ENCODE measurements at regions not wholly inside any gene's neighbourhood (a gene's known extent, or its start where the extent isn't known, plus 50 kb on each side); places are given as distances from the start of the nearest gene placed in this dataset.

DNA sequence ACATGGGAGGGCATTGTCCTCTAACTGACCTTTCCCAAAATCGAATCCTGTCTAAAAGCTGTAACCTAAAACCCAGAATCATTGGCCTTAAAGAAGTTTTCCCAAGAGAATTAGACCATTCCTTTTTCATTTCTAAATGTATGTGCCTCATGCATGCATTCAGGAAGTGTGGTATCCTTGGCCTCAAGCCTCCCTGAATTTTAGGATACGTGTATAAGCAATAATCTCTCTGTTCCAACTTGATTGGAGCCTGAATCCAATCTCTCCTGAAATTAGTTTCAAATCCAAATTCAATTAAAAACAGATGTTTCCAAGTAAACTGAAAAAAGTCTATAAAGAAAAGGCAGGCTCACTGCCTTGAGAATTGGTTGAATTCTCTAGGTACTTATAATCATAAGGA, 86.0 kb upstream of the VEPH1 start:
- Histone ChIP-seq H3K4ac (ENCODE audit: low read depth, low read length) (no peak overlapping the region), H3K14ac (ENCODE audit: insufficient read depth, low read length) (no peak overlapping the region)

More for the DNA sequence above, 86.0 kb upstream of the VEPH1 start:
- no peak overlapping the region for H2BK15ac ChIP-seq (ENCODE audit: low read depth, low read length)
- Mint-ChIP-seq H3K36me3 (ENCODE audit: insufficient read depth in 1 of 3, low read depth in 3 of 3) (peaks cover 3 to 11% (median 10%) of the 10 kb centered on the region in 3 experiments), H3K27me3 (ENCODE audit: low read depth) (peaks cover 2% of the 10 kb centered on the region; the same call in 1 of the 2 replicates), H3K4me1 (peaks cover 3 to 13% of the 10 kb centered on the region in 2 experiments), H3K4me3 (no peak overlapping the region), H3K9me3 (peaks cover 11 to 12% of the 10 kb centered on the region in 2 experiments), H3K27ac (no peak overlapping the region)
- no peaks in the 10 kb centered on the region for H3K9me3 ChIP-seq (ENCODE audit: control insufficient read depth, low read depth, low read length)
- H2BK5ac ChIP-seq (ENCODE audit: insufficient read length, low read length), result no peak overlapping the region
- no peak overlapping the region for H2AFZ ChIP-seq (ENCODE audit: low read length)
- H3K56ac ChIP-seq (ENCODE audit: insufficient read length, low read depth, low read length), result no peak overlapping the region
- no peak for DNase-seq
- no peak overlapping the region for H4K5ac ChIP-seq (ENCODE audit: insufficient read length, low read depth, low read length)
- no peak overlapping the region for H2BK20ac ChIP-seq (ENCODE audit: low read depth, low read length, poor library complexity, severe bottlenecking)
- H3T11ph ChIP-seq (ENCODE audit: low read length), result no peak overlapping the region
- H3K23me2 ChIP-seq (ENCODE audit: insufficient read length, low read depth, low read length, poor library complexity, severe bottlenecking), result no peaks in the 10 kb centered on the region
- no peak overlapping the region for H2BK120ac ChIP-seq (ENCODE audit: low read depth, low read length, poor library complexity, severe bottlenecking)
- TF ChIP-seq CTCF (conservative IDR thresholded peaks at IDR 0.05), result no peak
- no peak overlapping the region for H4K8ac ChIP-seq (replicated peaks; ENCODE audit: insufficient read length, low read depth, low read length)
- no peaks in the 10 kb centered on the region for H3K79me1 ChIP-seq (ENCODE audit: insufficient read depth, low read depth, low read length, poor library complexity, severe bottlenecking)
- no peak overlapping the region for H3K23ac ChIP-seq (ENCODE audit: insufficient read length, low read depth, low read length)
- H3K18ac ChIP-seq (ENCODE audit: insufficient read length, low read depth, low read length), result no peak overlapping the region
- H3K9ac ChIP-seq (ENCODE audit: extremely low read depth, insufficient read length, low read length), result no peak overlapping the region
- no peak overlapping the region for H3K27ac ChIP-seq (ENCODE audit: insufficient read length, low read depth, low read length)
- H3K79me2 ChIP-seq (ENCODE audit: insufficient read depth, low read length), result no peaks in the 10 kb centered on the region
- no peak overlapping the region for H2BK12ac ChIP-seq (ENCODE audit: insufficient read length, low read depth, low read length)
- no CpG with 5 or more reads among the region's 2 CpGs for WGBS (ENCODE audit: extremely low coverage, insufficient read length, low lambda C conversion rate)
- no peak overlapping the region for H4K91ac ChIP-seq (ENCODE audit: insufficient read length, low read depth, low read length)
- no peak overlapping the region for H3K4me2 ChIP-seq (ENCODE audit: insufficient read depth, insufficient read length, low read length)
- H2AK5ac ChIP-seq (ENCODE audit: insufficient read length, low read length), result no peak overlapping the region
- no peaks in the 10 kb centered on the region for H3K27me3 ChIP-seq (ENCODE audit: insufficient read depth, low read length)
- H4K20me1 ChIP-seq (ENCODE audit: control insufficient read depth, insufficient read depth, insufficient read length), result no peaks in the 10 kb centered on the region
- peaks cover 4% of the 10 kb centered on the region; the same call in 1 of the 2 replicates for H3K4me1 ChIP-seq (ENCODE audit: insufficient read depth, low read length)

Data from H9 (cell line).